ENCODE measurements at regions not wholly inside any gene's neighbourhood (a gene's known extent, or its start where the extent isn't known, plus 50 kb on each side); places are given as distances from the start of the nearest gene placed in this dataset.

DNA sequence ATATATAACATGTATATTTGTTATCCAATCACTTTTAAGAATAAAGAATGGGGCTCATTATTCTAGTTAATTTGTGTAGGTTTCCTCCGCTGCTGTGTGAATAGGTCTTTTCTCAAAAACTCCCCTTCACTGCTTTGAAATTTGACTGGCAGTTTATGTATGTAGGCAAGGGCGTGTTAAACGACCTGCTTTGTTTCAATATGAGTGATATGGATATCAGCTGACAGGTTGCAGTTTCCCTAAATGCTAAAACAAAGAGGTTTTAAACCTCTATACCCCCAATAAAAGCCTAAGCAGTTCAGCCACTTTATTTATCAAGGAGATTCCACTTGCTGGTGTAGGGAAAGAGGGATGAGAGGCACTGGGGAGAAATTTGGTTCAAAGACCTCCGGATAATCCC is 159.6 kb downstream of the TMEM167A start:
- Histone ChIP-seq H3K79me2 (ENCODE audit: control insufficient read depth, insufficient read depth, low read length, poor library complexity) (no peaks in the 10 kb centered on the region), H3K14ac (ENCODE audit: low read length) (no peak overlapping the region), H2BK12ac (ENCODE audit: low read length) (no peak overlapping the region), H3K36me3 (ENCODE audit: control insufficient read depth in 1 of 2, insufficient read depth in 2 of 2, low read length in 2 of 2) (no peaks in the 10 kb centered on the region), H3K27me3 (ENCODE audit: insufficient read depth, low read length) (no peaks in the 10 kb centered on the region), H2AFZ (ENCODE audit: insufficient read depth, low read length, poor library complexity) (no peak overlapping the region), H2BK5ac (ENCODE audit: low read depth, low read length, poor library complexity) (no peak overlapping the region), H3K4me3 (ENCODE audit: low read depth, low read length) (no peak overlapping the region), H4K91ac (ENCODE audit: low read depth, low read length) (no peak overlapping the region), H3K4ac (ENCODE audit: low read depth, low read length) (no peak overlapping the region), H3K18ac (ENCODE audit: low read length) (no peak overlapping the region), H3K9me3 (ENCODE audit: insufficient read depth, low read depth, low read length) (no peaks in the 10 kb centered on the region), H3K4me1 (ENCODE audit: control insufficient read depth in 1 of 2, insufficient read depth in 2 of 2, low read length in 2 of 2) (no peaks in the 10 kb centered on the region), H3K9ac (ENCODE audit: low read length) (no peak overlapping the region), H3K4me2 (ENCODE audit: low read length) (no peak overlapping the region), H3K23ac (ENCODE audit: low read length) (no peak overlapping the region), H3K79me1 (ENCODE audit: low read length) (no peaks in the 10 kb centered on the region), H2AK5ac (ENCODE audit: low read length) (no peak overlapping the region), H2BK120ac (ENCODE audit: insufficient read depth, low read length, poor library complexity) (no peak overlapping the region), H4K8ac (ENCODE audit: low read depth, low read length) (no peak overlapping the region), H3K27ac (ENCODE audit: low read depth, low read length) (no peak overlapping the region), H4K12ac (ENCODE audit: low read depth, low read length) (no peak overlapping the region)
- no CpG with 5 or more reads among the region's 4 CpGs for WGBS (ENCODE audit: extremely low coverage, insufficient coverage, insufficient read length)
- DNase-seq = no peak

DNA sequence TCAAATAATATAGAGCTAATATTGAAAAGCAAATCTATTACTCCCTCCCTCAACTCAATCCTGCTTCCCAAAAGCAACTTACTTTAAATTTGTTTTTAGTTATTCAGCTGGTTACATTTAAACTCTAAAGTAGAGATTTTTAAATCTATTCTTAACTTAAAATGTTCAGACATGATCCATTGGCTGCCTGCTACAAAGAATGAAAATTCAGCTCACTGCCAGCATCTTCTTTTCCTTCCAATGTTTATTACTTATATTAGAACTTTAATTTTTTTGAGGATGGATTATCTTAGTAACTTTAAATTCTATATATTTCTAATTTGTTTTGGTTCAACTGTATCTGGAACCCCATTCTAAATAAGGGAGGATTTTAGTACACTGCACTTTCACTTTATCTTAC is 163.2 kb downstream of the TMEM167A start:
- DNase-seq = no peak
- Histone ChIP-seq H2AK5ac (ENCODE audit: low read length) (no peak overlapping the region), H3K27ac (ENCODE audit: low read depth, low read length) (no peak overlapping the region), H3K4ac (ENCODE audit: low read depth, low read length) (no peak overlapping the region), H3K23ac (ENCODE audit: low read length) (no peak overlapping the region), H3K79me2 (ENCODE audit: control insufficient read depth, insufficient read depth, low read length, poor library complexity) (no peaks in the 10 kb centered on the region), H3K4me2 (ENCODE audit: low read length) (no peak overlapping the region), H4K8ac (ENCODE audit: low read depth, low read length) (no peak overlapping the region), H2BK12ac (ENCODE audit: low read length) (no peak overlapping the region), H3K9me3 (ENCODE audit: insufficient read depth, low read depth, low read length) (no peaks in the 10 kb centered on the region), H3K27me3 (ENCODE audit: insufficient read depth, low read length) (no peaks in the 10 kb centered on the region), H3K36me3 (ENCODE audit: control insufficient read depth in 1 of 2, insufficient read depth in 2 of 2, low read length in 2 of 2) (no peaks in the 10 kb centered on the region), H4K12ac (ENCODE audit: low read depth, low read length) (no peak overlapping the region), H3K18ac (ENCODE audit: low read length) (no peak overlapping the region), H2BK120ac (ENCODE audit: insufficient read depth, low read length, poor library complexity) (no peak overlapping the region), H3K4me1 (ENCODE audit: control insufficient read depth in 1 of 2, insufficient read depth in 2 of 2, low read length in 2 of 2) (peaks cover 0 to 2% of the 10 kb centered on the region in 2 experiments), H2AFZ (ENCODE audit: insufficient read depth, low read length, poor library complexity) (no peak overlapping the region), H4K91ac (ENCODE audit: low read depth, low read length) (no peak overlapping the region), H2BK5ac (ENCODE audit: low read depth, low read length, poor library complexity) (no peak overlapping the region), H3K79me1 (ENCODE audit: low read length) (no peaks in the 10 kb centered on the region), H3K4me3 (ENCODE audit: low read depth, low read length) (no peak overlapping the region), H3K9ac (ENCODE audit: low read length) (no peak overlapping the region), H3K14ac (ENCODE audit: low read length) (no peak overlapping the region)

- H2AK5ac ChIP-seq (ENCODE audit: low read length) = no peak overlapping the region
- no peak overlapping the region for H2AFZ ChIP-seq (ENCODE audit: insufficient read depth, low read length, poor library complexity)
- no peaks in the 10 kb centered on the region for H3K9me3 ChIP-seq (ENCODE audit: insufficient read depth, low read depth, low read length)
- no peak overlapping the region for H2BK5ac ChIP-seq (ENCODE audit: low read depth, low read length, poor library complexity)
- no CpG with 5 or more reads among the region's 5 CpGs for WGBS (ENCODE audit: extremely low coverage, insufficient coverage, insufficient read length)
- no peaks in the 10 kb centered on the region for H3K79me1 ChIP-seq (ENCODE audit: low read length)
- H2BK120ac ChIP-seq (ENCODE audit: insufficient read depth, low read length, poor library complexity) = no peak overlapping the region
- H3K27me3 ChIP-seq (ENCODE audit: insufficient read depth, low read length) = no peaks in the 10 kb centered on the region
- H3K79me2 ChIP-seq (ENCODE audit: control insufficient read depth, insufficient read depth, low read length, poor library complexity) = no peaks in the 10 kb centered on the region
- no peak overlapping the region for H4K8ac ChIP-seq (ENCODE audit: low read depth, low read length)
- no peak overlapping the region for H3K4me3 ChIP-seq (ENCODE audit: low read depth, low read length)
- DNase-seq = no peak
- H3K23ac ChIP-seq (ENCODE audit: low read length) = no peak overlapping the region
- H3K4ac ChIP-seq (ENCODE audit: low read depth, low read length) = no peak overlapping the region
- no peak overlapping the region for H3K14ac ChIP-seq (ENCODE audit: low read length)
- no peak overlapping the region for H2BK12ac ChIP-seq (ENCODE audit: low read length)
- no peak overlapping the region for H3K18ac ChIP-seq (ENCODE audit: low read length)
- H4K12ac ChIP-seq (ENCODE audit: low read depth, low read length) = no peak overlapping the region
- H3K4me2 ChIP-seq (ENCODE audit: low read length) = no peak overlapping the region
- H3K9ac ChIP-seq (ENCODE audit: low read length) = no peak overlapping the region
- no peak overlapping the region for H4K91ac ChIP-seq (ENCODE audit: low read depth, low read length)
- no peaks in the 10 kb centered on the region for H3K36me3 ChIP-seq (ENCODE audit: control insufficient read depth in 1 of 2, insufficient read depth in 2 of 2, low read length in 2 of 2)
- no peak overlapping the region for H3K27ac ChIP-seq (ENCODE audit: low read depth, low read length)
- peaks cover 0 to 2% of the 10 kb centered on the region in 2 experiments for H3K4me1 ChIP-seq (ENCODE audit: control insufficient read depth in 1 of 2, insufficient read depth in 2 of 2, low read length in 2 of 2)
Measured at GRCh38 chr5:82912462-82912861, 164.7 kb downstream of the TMEM167A start.

DNA sequence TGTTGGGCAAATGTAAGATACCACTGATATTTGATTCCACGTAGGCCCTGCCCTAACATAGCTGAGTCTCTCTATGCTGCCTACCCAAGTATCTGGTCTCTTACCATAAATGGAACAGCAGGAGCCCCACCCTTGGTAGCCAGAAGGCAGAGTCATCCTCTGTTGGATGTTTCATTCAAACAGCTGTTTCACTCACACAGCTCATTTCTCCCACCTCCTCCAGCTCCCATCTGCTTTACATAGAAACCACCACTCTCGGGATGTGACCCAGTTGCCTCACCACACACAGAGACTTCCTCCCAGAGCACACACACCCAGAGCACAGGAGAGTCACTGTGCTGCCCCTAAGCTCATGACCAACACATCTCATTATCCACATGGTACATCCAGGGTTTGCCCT is 165.3 kb downstream of the TMEM167A start:
- no peak overlapping the region for H4K12ac ChIP-seq (ENCODE audit: low read depth, low read length)
- H3K4ac ChIP-seq (ENCODE audit: low read depth, low read length) = no peak overlapping the region
- H3K79me1 ChIP-seq (ENCODE audit: low read length) = no peaks in the 10 kb centered on the region
- H2BK12ac ChIP-seq (ENCODE audit: low read length) = no peak overlapping the region
- no peak overlapping the region for H2AFZ ChIP-seq (ENCODE audit: insufficient read depth, low read length, poor library complexity)
- no peak overlapping the region for H2BK120ac ChIP-seq (ENCODE audit: insufficient read depth, low read length, poor library complexity)
- H3K27me3 ChIP-seq (ENCODE audit: insufficient read depth, low read length) = no peaks in the 10 kb centered on the region
- no peak overlapping the region for H2BK5ac ChIP-seq (ENCODE audit: low read depth, low read length, poor library complexity)
- no peak overlapping the region for H3K9ac ChIP-seq (ENCODE audit: low read length)
- WGBS (ENCODE audit: extremely low coverage, insufficient coverage, insufficient read length) = no CpG with 5 or more reads among the region's 2 CpGs
- no peak overlapping the region for H3K4me2 ChIP-seq (ENCODE audit: low read length)
- no peak overlapping the region for H3K18ac ChIP-seq (ENCODE audit: low read length)
- no peaks in the 10 kb centered on the region for H3K36me3 ChIP-seq (ENCODE audit: control insufficient read depth in 1 of 2, insufficient read depth in 2 of 2, low read length in 2 of 2)
- peaks cover 0 to 2% of the 10 kb centered on the region in 2 experiments for H3K4me1 ChIP-seq (ENCODE audit: control insufficient read depth in 1 of 2, insufficient read depth in 2 of 2, low read length in 2 of 2)
- DNase-seq = no peak
- H3K4me3 ChIP-seq (ENCODE audit: low read depth, low read length) = no peak overlapping the region
- no peak overlapping the region for H2AK5ac ChIP-seq (ENCODE audit: low read length)
- H4K91ac ChIP-seq (ENCODE audit: low read depth, low read length) = no peak overlapping the region
- H3K27ac ChIP-seq (ENCODE audit: low read depth, low read length) = no peak overlapping the region
- no peak overlapping the region for H3K23ac ChIP-seq (ENCODE audit: low read length)
- no peak overlapping the region for H3K14ac ChIP-seq (ENCODE audit: low read length)
- no peaks in the 10 kb centered on the region for H3K9me3 ChIP-seq (ENCODE audit: insufficient read depth, low read depth, low read length)
- no peaks in the 10 kb centered on the region for H3K79me2 ChIP-seq (ENCODE audit: control insufficient read depth, insufficient read depth, low read length, poor library complexity)
- H4K8ac ChIP-seq (ENCODE audit: low read depth, low read length) = no peak overlapping the region

- no peaks in the 10 kb centered on the region for H3K79me1 ChIP-seq (ENCODE audit: low read length)
- H3K9ac ChIP-seq (ENCODE audit: low read length) = no peak overlapping the region
- H4K8ac ChIP-seq (ENCODE audit: low read depth, low read length) = no peak overlapping the region
- no peak overlapping the region for H2BK12ac ChIP-seq (ENCODE audit: low read length)
- no peak overlapping the region for H3K23ac ChIP-seq (ENCODE audit: low read length)
- H3K27me3 ChIP-seq (ENCODE audit: insufficient read depth, low read length) = no peaks in the 10 kb centered on the region
- no peak overlapping the region for H2AK5ac ChIP-seq (ENCODE audit: low read length)
- no peak overlapping the region for H3K18ac ChIP-seq (ENCODE audit: low read length)
- peaks cover 0 to 2% of the 10 kb centered on the region in 2 experiments for H3K4me1 ChIP-seq (ENCODE audit: control insufficient read depth in 1 of 2, insufficient read depth in 2 of 2, low read length in 2 of 2)
- H3K14ac ChIP-seq (ENCODE audit: low read length) = no peak overlapping the region
- no peak overlapping the region for H4K91ac ChIP-seq (ENCODE audit: low read depth, low read length)
- no peak overlapping the region for H3K4me3 ChIP-seq (ENCODE audit: low read depth, low read length)
- H3K4ac ChIP-seq (ENCODE audit: low read depth, low read length) = no peak overlapping the region
- H3K36me3 ChIP-seq (ENCODE audit: control insufficient read depth in 1 of 2, insufficient read depth in 2 of 2, low read length in 2 of 2) = no peaks in the 10 kb centered on the region
- H4K12ac ChIP-seq (ENCODE audit: low read depth, low read length) = no peak overlapping the region
- H2BK5ac ChIP-seq (ENCODE audit: low read depth, low read length, poor library complexity) = no peak overlapping the region
- no peaks in the 10 kb centered on the region for H3K79me2 ChIP-seq (ENCODE audit: control insufficient read depth, insufficient read depth, low read length, poor library complexity)
- DNase-seq = no peak
- no peak overlapping the region for H2AFZ ChIP-seq (ENCODE audit: insufficient read depth, low read length, poor library complexity)
- H3K27ac ChIP-seq (ENCODE audit: low read depth, low read length) = no peak overlapping the region
- H2BK120ac ChIP-seq (ENCODE audit: insufficient read depth, low read length, poor library complexity) = no peak overlapping the region
- no peaks in the 10 kb centered on the region for H3K9me3 ChIP-seq (ENCODE audit: insufficient read depth, low read depth, low read length)
- no peak overlapping the region for H3K4me2 ChIP-seq (ENCODE audit: low read length)
Measured at GRCh38 chr5:82910905-82911304, 166.3 kb downstream of the TMEM167A start.

Data from trophoblast cell (in vitro differentiated cells and primary cell).